OCI-LY7 (cell line): ENCODE measurements at regions not wholly inside any gene's neighbourhood (a gene's known extent, or its start where the extent isn't known, plus 50 kb on each side); places are given as distances from the start of the nearest gene placed in this dataset.

Experiments
- BruUV-seq: library from RNA; stranded (reverse); fragments of 400-500 nt; replicated peaks from 2 replicates; lab custom pipeline; 2021; lab: Mats Ljungman, UMichigan
- CTCF ChIA-PET: fragments of 300-600 bp; sonication (Branson Sonifier 250); formaldehyde crosslinking; loops from one replicate; lab custom pipeline; 2022; ENCODE audit warnings: antibody characterized with exemption; ENCODE audit not compliant: unreplicated experiment; lab: Charles Lee
- POLR2A ChIA-PET: fragments of 300-600 bp; sonication (Branson Sonifier 250); formaldehyde crosslinking; loops from one replicate; lab custom pipeline; 2022; ENCODE audit warnings: antibody characterized with exemption; lab: Charles Lee
- DNase-seq: peaks from one replicate; pipeline ENCODE4 v3.0.0-alpha.2; 2015; ENCODE audit warnings: low spot score
- H2AFZ ChIP-seq: fragments of 200-600 bp; sonication (generic), shearing (Covaris generic); 2 replicates; pipeline ENCODE4 v1.6.1; 2014; ENCODE audit warnings: mild to moderate bottlenecking, antibody characterized with exemption, low read length, moderate library complexity
- H3K27ac ChIP-seq: fragments of 200-600 bp; sonication (generic); 2 replicates; pipeline ENCODE4 v1.5.1; 2014; ENCODE audit warnings: mixed run types, low read depth, mild to moderate bottlenecking, moderate library complexity, low read length, inconsistent platforms; ENCODE audit not compliant: poor library complexity, severe bottlenecking
- H3K36me3 ChIP-seq: fragments of 200-600 bp; sonication (generic); 2 replicates; pipeline ENCODE4 v1.6.1; 2014; ENCODE audit warnings: mild to moderate bottlenecking, antibody characterized with exemption, low read length, moderate library complexity, mixed read lengths; ENCODE audit not compliant: insufficient read depth
- H3K4me1 ChIP-seq: fragments of 200-600 bp; sonication (generic); 2 replicates; pipeline ENCODE4 v1.5.1; 2014; ENCODE audit warnings: mild to moderate bottlenecking, low read length; ENCODE audit not compliant: insufficient read depth, poor library complexity, severe bottlenecking
- H3K4me2 ChIP-seq: fragments of 200-600 bp; sonication (generic); 2 replicates; pipeline ENCODE4 v1.6.1; 2014; ENCODE audit warnings: mild to moderate bottlenecking, low read length
- H3K4me3 ChIP-seq: fragments of 200-600 bp; sonication (generic); 2 replicates; pipeline ENCODE4 v1.5.1; 2014; ENCODE audit warnings: mild to moderate bottlenecking, low read depth, low read length; ENCODE audit not compliant: poor library complexity, severe bottlenecking
- H3K79me2 ChIP-seq: fragments of 200-600 bp; sonication (generic); 2 replicates; pipeline ENCODE4 v1.6.1; 2016; ENCODE audit warnings: low read depth, mild to moderate bottlenecking, low read length, moderate library complexity, mixed read lengths; ENCODE audit not compliant: insufficient read depth
- H3K9me2 ChIP-seq: fragments of 200-600 bp; sonication (generic); 2 replicates; pipeline ENCODE4 v1.6.1; 2016; ENCODE audit warnings: mild to moderate bottlenecking, low read length, mixed read lengths; ENCODE audit not compliant: insufficient read depth
- H3K9me3 ChIP-seq: fragments of 200-600 bp; sonication (generic); 2 replicates; pipeline ENCODE4 v1.6.1; 2014; ENCODE audit warnings: mild to moderate bottlenecking, mixed run types, low read length, mixed read lengths
- H4K20me1 ChIP-seq: fragments of 200-600 bp; sonication (generic); 2 replicates; pipeline ENCODE4 v1.6.1; 2014; ENCODE audit warnings: mild to moderate bottlenecking, antibody characterized with exemption, low read length, moderate library complexity, mixed read lengths; ENCODE audit not compliant: insufficient read depth
- EZH2phosphoT487 ChIP-seq: fragments of 200-600 bp; sonication (generic); IDR thresholded peaks from 2 replicates; pipeline ENCODE4 v1.6.1; 2018; ENCODE audit warnings: low read depth, borderline replicate concordance, mild to moderate bottlenecking, mixed run types, antibody characterized with exemption, low read length, moderate library complexity, mixed read lengths
- intact Hi-C: fragments of 100-400 bp; cut with micrococcal nuclease; formaldehyde crosslinking; loops from one replicate; pipeline ENCODE4 v1.10.0; 2022; ENCODE audit not compliant: unreplicated experiment
- TF ChIP-seq, protein P1 (sequence below): fragments of 200-600 bp; sonication (generic); conservative IDR thresholded peaks from 2 replicates; pipeline ENCODE4 v1.5.1; 2014; ENCODE audit warnings: mild to moderate bottlenecking, antibody characterized with exemption, low read length, moderate library complexity, mixed read lengths

DNA sequence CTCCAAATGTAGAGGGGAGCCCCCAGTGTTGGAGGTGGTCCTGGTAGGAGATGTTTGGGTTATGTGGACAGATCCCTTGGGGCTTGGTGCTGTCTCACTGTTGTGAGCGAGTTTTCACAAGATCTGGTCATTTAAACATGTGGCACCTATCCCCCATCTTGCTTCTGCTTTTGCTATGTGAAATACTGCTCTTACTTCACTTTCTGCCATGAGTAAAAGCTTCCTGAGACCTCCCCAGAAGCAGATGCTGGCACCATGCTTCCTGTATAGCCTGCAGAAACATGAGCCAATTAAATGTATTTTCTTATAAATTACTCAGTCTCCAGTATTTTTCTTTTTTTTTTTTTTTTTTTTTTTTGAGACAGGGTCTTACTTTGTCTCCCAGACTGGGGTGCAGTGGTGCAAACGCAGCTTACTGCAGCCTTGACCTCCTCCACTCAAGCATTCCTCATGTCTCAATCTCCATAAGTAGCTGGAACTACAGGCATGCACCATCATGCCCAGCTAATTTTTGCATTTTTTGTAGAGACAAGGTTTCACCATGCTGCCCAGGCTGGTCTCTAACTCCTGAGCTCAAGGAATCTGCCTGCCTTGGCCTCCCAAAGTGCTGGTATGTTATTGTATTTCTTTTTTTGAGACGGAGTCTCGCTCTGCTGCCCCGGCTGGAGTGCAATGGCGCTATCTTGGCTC, 177.1 kb downstream of the ALDH8A1 start:
- intact Hi-C loops, result no loop called here
- no TSS peak for BruUV-seq
- Histone ChIP-seq H3K79me2 (no peaks in the 10 kb centered on the region), H3K9me3 (no peaks in the 10 kb centered on the region), H3K4me1 (no peaks in the 10 kb centered on the region), H3K36me3 (no peaks in the 10 kb centered on the region), H4K20me1 (no peaks in the 10 kb centered on the region), H3K4me2 (no peak overlapping the region), H2AFZ (no peak overlapping the region), H3K27ac (no peak overlapping the region), H3K9me2 (no peaks in the 10 kb centered on the region), H3K4me3 (no peak overlapping the region)
- ChIA-PET CTCF (no interaction called here), POLR2A (interaction anchor here (0.6 to 1.6 kb wide), 2 partner anchors 14 to 111 kb away, joined by 3 to 6 read pairs; no protein-coding TSS in a partner anchor)
- TF ChIP-seq, protein P1, sequence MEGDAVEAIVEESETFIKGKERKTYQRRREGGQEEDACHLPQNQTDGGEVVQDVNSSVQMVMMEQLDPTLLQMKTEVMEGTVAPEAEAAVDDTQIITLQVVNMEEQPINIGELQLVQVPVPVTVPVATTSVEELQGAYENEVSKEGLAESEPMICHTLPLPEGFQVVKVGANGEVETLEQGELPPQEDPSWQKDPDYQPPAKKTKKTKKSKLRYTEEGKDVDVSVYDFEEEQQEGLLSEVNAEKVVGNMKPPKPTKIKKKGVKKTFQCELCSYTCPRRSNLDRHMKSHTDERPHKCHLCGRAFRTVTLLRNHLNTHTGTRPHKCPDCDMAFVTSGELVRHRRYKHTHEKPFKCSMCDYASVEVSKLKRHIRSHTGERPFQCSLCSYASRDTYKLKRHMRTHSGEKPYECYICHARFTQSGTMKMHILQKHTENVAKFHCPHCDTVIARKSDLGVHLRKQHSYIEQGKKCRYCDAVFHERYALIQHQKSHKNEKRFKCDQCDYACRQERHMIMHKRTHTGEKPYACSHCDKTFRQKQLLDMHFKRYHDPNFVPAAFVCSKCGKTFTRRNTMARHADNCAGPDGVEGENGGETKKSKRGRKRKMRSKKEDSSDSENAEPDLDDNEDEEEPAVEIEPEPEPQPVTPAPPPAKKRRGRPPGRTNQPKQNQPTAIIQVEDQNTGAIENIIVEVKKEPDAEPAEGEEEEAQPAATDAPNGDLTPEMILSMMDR, result no peak
- no peak for TF ChIP-seq EZH2phosphoT487
- DNase-seq, result no peak

DNA sequence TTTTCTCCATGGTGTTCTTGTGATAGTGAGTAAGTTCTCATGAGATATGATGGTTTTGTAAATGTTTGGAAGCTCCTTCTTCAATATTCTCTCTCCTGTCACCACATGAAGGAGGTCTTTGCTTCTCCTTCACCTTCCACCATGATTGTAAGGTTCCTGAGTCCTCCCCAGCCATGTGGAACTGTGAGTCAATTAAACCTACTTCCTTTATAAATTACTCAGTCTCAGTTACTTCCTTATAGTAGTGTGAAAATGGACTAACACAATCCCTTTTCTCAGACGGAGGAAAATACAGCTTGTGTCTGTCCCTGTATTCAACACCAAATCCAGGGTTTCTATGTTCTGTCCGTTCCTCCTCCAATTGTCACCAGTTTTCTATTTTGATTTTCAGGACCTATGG, 181.0 kb downstream of the ALDH8A1 start:
- ChIA-PET CTCF (no interaction called here), POLR2A (interaction anchor here (0.9 kb wide), 1 partner anchor 21 kb away, joined by 3 read pairs; no protein-coding TSS in a partner anchor)

More for the DNA sequence above, 181.0 kb downstream of the ALDH8A1 start:
- Histone ChIP-seq H2AFZ (0 out of 2 replicates have a peak overlapping the region, but pooled peaks have one; percentile 19), H3K4me3 (no peak overlapping the region), H3K9me3 (no peaks in the 10 kb centered on the region), H3K79me2 (no peaks in the 10 kb centered on the region), H3K9me2 (no peaks in the 10 kb centered on the region), H4K20me1 (no peaks in the 10 kb centered on the region), H3K36me3 (no peaks in the 10 kb centered on the region), H3K27ac (no peak overlapping the region), H3K4me1 (no peaks in the 10 kb centered on the region), H3K4me2 (no peak overlapping the region)
- intact Hi-C loops, result no loop called here
- TF ChIP-seq EZH2phosphoT487, result no peak
- TF ChIP-seq, protein P1, result no peak
- BruUV-seq, result no TSS peak
- no peak for DNase-seq
